Fibroblast of mammary gland (primary cell): ENCODE measurements at regions not wholly inside any gene's neighbourhood (a gene's known extent, or its start where the extent isn't known, plus 50 kb on each side); places are given as distances from the start of the nearest gene placed in this dataset.
A peak's percentile ranks its signal among the peaks of the same experiment; 100 is the strongest.

Source experiments
- DNase-seq: peaks from one replicate; pipeline ENCODE4 v3.0.0-alpha.2; 2010; ENCODE audit warnings: low read depth
- H3K4me3 ChIP-seq: 2 replicates; pipeline ENCODE4 v1.5.1; 2011; ENCODE audit warnings: low read depth, mild to moderate bottlenecking, low read length, moderate library complexity; ENCODE audit not compliant: control insufficient read depth
- TF ChIP-seq, protein P1 (sequence below): conservative IDR thresholded peaks from 2 replicates; pipeline ENCODE4 v1.5.1; 2011; ENCODE audit warnings: low read depth, low read length, inconsistent platforms; ENCODE audit not compliant: control insufficient read depth, insufficient read depth

DNA sequence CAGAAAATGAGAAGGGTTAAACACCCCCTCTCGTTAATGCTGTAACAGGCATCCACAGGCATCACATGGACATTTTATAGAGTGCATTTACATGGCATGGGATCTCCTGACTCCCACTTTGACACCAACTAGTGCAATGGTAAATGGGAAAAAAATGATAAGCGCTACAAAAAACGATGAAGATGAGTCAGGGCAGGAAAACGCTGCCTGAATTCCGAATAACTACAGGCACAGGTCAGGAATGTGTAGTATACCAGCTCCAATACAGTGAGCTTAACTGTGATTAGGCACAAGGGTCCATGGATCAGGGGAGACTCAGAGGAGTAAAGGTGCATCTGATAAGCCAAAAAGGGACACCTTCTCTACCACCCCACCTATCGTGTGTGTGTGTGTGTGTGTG lies 223.6 kb downstream of the FOXO1 start:
- TF ChIP-seq, protein P1, sequence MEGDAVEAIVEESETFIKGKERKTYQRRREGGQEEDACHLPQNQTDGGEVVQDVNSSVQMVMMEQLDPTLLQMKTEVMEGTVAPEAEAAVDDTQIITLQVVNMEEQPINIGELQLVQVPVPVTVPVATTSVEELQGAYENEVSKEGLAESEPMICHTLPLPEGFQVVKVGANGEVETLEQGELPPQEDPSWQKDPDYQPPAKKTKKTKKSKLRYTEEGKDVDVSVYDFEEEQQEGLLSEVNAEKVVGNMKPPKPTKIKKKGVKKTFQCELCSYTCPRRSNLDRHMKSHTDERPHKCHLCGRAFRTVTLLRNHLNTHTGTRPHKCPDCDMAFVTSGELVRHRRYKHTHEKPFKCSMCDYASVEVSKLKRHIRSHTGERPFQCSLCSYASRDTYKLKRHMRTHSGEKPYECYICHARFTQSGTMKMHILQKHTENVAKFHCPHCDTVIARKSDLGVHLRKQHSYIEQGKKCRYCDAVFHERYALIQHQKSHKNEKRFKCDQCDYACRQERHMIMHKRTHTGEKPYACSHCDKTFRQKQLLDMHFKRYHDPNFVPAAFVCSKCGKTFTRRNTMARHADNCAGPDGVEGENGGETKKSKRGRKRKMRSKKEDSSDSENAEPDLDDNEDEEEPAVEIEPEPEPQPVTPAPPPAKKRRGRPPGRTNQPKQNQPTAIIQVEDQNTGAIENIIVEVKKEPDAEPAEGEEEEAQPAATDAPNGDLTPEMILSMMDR: no peak
- no peak for DNase-seq
- H3K4me3 ChIP-seq: no peak overlapping the region

GRCh38 chr13:40444241-40444640 lies 222.2 kb downstream of the FOXO1 start:
- TF ChIP-seq, protein P1: no peak
- no peak overlapping the region for H3K4me3 ChIP-seq

DNA sequence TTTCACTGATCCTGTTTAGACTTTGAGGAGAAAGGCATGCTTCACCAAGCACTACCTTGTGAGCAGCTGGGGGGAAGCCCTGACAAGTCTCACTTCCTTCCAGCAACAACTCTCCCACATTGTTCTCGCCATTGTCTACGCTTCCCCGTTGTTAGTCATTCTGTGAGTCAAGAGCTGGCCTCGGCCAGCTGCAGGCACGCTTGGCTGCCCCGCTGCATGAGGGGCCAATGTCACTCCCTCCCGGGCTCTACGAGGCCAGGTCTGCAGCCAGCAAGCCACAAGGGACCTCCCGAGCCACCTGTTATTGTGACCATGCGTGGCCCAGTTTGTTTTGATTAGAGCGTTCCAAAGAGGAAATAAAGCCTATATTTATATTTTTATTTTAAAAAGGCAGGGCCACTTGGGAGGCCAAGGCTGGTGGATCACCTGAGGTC lies 220.9 kb downstream of the FOXO1 start:
- DNase-seq: peak; percentile 49
- H3K4me3 ChIP-seq: no peak overlapping the region
- TF ChIP-seq, protein P1: no peak

More at GRCh38 chr13:40444241-40444640, 222.2 kb downstream of the FOXO1 start:
- no peak for DNase-seq

DNA sequence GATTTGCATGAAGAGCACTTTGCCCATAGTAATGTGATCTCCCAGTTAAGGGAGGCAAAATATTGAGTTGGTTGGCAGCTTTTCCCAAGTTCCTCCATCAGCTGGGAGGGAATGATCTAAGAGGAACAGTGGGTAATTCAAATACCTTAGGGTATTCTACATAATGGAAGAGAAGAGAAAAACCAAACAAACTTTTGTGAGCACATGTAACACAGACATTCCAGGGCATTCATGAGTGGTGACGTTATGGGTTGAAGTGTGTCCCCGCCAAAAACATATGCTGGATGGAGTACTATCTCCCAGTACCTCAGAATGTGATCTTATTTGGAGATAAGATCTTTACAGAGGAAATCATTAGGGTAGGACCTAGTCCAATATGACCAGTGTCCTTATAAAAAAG lies 220.1 kb downstream of the FOXO1 start:
- peak; percentile 38 for DNase-seq
- H3K4me3 ChIP-seq: no peak overlapping the region
- TF ChIP-seq, protein P1: no peak

GRCh38 chr13:40447857-40448256 lies 218.6 kb downstream of the FOXO1 start:
- TF ChIP-seq, protein P1: no peak
- H3K4me3 ChIP-seq: no peak overlapping the region
- no peak for DNase-seq

DNA sequence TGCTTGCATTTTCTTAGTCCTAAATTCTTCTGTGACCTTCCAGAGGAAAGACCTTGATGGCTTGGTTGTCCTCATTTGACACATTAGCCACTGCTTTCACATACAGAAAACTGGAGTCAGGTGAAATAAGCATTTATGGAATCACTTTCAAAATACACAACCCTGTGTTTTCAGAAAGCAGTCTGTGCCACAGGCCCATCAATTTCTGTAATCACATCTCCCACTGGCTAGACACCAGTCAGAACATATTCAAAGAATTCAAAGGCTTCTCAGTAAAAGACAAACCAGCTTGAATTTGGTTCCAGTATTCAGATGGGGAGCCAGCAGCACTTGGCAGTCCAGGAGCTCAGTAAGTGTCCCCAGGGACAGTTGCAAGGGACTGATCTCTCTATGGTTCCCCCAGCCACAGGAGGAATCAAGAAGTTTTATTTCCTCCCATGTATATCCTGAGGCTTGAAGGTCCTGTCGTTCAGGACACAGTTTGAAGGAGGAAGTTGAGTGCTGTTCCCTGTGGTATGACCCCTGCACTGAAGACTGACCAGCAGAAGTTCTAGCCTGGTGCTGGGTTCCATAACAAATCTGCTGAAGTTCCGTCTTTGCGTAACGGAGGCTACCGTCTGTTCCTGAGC lies 214.3 kb downstream of the FOXO1 start:
- TF ChIP-seq, protein P1: no peak
- no peak for DNase-seq
- no peak overlapping the region for H3K4me3 ChIP-seq
